Effector memory CD4-positive, alpha-beta T cell (primary cell): ENCODE measurements at regions not wholly inside any gene's neighbourhood (a gene's known extent, or its start where the extent isn't known, plus 50 kb on each side); places are given as distances from the start of the nearest gene placed in this dataset.

ENCODE experiments used
- DNase-seq, 3 donors: peaks; one replicate each; pipeline ENCODE4 v3.0.0-alpha.2; 2020
- H3K27ac ChIP-seq: 2 replicates; pipeline ENCODE4 v1.7.0; 2013; ENCODE audit warnings: mild to moderate bottlenecking, low read length, moderate library complexity; ENCODE audit not compliant: insufficient read depth, poor library complexity, severe bottlenecking
- H3K27me3 ChIP-seq: replicated peaks from 2 replicates; pipeline ENCODE4 v1.7.0; 2013; ENCODE audit warnings: mild to moderate bottlenecking, low read length; ENCODE audit not compliant: insufficient read depth, control insufficient read depth, poor library complexity, severe bottlenecking
- H3K36me3 ChIP-seq: 2 replicates; pipeline ENCODE4 v1.7.0; 2013; ENCODE audit warnings: mild to moderate bottlenecking, low read length, moderate library complexity; ENCODE audit not compliant: control insufficient read depth, insufficient read depth
- H3K4me1 ChIP-seq: 2 replicates; pipeline ENCODE4 v1.7.0; 2013; ENCODE audit warnings: low read length, mild to moderate bottlenecking; ENCODE audit not compliant: control insufficient read depth, insufficient read depth, poor library complexity, severe bottlenecking
- H3K4me3 ChIP-seq: 2 replicates; pipeline ENCODE4 v1.7.0; 2013; ENCODE audit warnings: low read length, low read depth, mild to moderate bottlenecking; ENCODE audit not compliant: insufficient read depth, poor library complexity, severe bottlenecking
- H3K9me3 ChIP-seq: 2 replicates; pipeline ENCODE4 v1.7.0; 2013; ENCODE audit warnings: mild to moderate bottlenecking, low read length, moderate library complexity; ENCODE audit not compliant: control insufficient read depth

GRCh38 chr2:30366199-30366691 is 80.8 kb upstream of the LCLAT1 start:
- H3K9me3 ChIP-seq: no peaks in the 10 kb centered on the region
- H3K4me1 ChIP-seq: peaks cover 12% of the 10 kb centered on the region
- no peaks in the 10 kb centered on the region for H3K27me3 ChIP-seq
- H3K27ac ChIP-seq: no peak overlapping the region
- no peak for DNase-seq
- H3K36me3 ChIP-seq: no peaks in the 10 kb centered on the region
- no peak overlapping the region for H3K4me3 ChIP-seq

GRCh38 chr2:30367232-30368070 is 79.6 kb upstream of the LCLAT1 start:
- no peak for DNase-seq
- peaks cover under 1% of the 10 kb centered on the region for H3K4me1 ChIP-seq

GRCh38 chr2:30368258-30368657 is 78.8 kb upstream of the LCLAT1 start:
- no peak overlapping the region for H3K4me3 ChIP-seq
- no peak overlapping the region for H3K27ac ChIP-seq
- H3K27me3 ChIP-seq: no peaks in the 10 kb centered on the region
- no peaks in the 10 kb centered on the region for H3K36me3 ChIP-seq
- no peaks in the 10 kb centered on the region for H3K4me1 ChIP-seq
- no peak for DNase-seq
- H3K9me3 ChIP-seq: no peaks in the 10 kb centered on the region

More at GRCh38 chr2:30367232-30368070, 79.6 kb upstream of the LCLAT1 start:
- Histone ChIP-seq H3K4me3 (no peak overlapping the region), H3K9me3 (no peaks in the 10 kb centered on the region), H3K27me3 (no peaks in the 10 kb centered on the region), H3K27ac (no peak overlapping the region), H3K36me3 (no peaks in the 10 kb centered on the region)

GRCh38 chr2:30371028-30371689 is 75.9 kb upstream of the LCLAT1 start:
- no peaks in the 10 kb centered on the region for H3K27me3 ChIP-seq
- H3K9me3 ChIP-seq: no peaks in the 10 kb centered on the region
- DNase-seq: no peak
- H3K36me3 ChIP-seq: no peaks in the 10 kb centered on the region
- no peak overlapping the region for H3K4me3 ChIP-seq
- no peak overlapping the region for H3K27ac ChIP-seq
- no peaks in the 10 kb centered on the region for H3K4me1 ChIP-seq

GRCh38 chr2:30371772-30372373 is 75.2 kb upstream of the LCLAT1 start:
- no peak overlapping the region for H3K4me3 ChIP-seq
- H3K36me3 ChIP-seq: no peaks in the 10 kb centered on the region
- no peak overlapping the region for H3K27ac ChIP-seq
- H3K4me1 ChIP-seq: no peaks in the 10 kb centered on the region
- no peak for DNase-seq
- no peaks in the 10 kb centered on the region for H3K27me3 ChIP-seq
- no peaks in the 10 kb centered on the region for H3K9me3 ChIP-seq

GRCh38 chr2:30372826-30373225 is 74.2 kb upstream of the LCLAT1 start:
- no peak for DNase-seq
- Histone ChIP-seq H3K4me3 (no peak overlapping the region), H3K9me3 (no peaks in the 10 kb centered on the region), H3K27ac (no peak overlapping the region), H3K4me1 (no peaks in the 10 kb centered on the region), H3K36me3 (no peaks in the 10 kb centered on the region), H3K27me3 (no peaks in the 10 kb centered on the region)

- DNase-seq: no peak
- no peaks in the 10 kb centered on the region for H3K9me3 ChIP-seq
- no peak overlapping the region for H3K4me3 ChIP-seq
- H3K36me3 ChIP-seq: no peaks in the 10 kb centered on the region
- H3K4me1 ChIP-seq: no peaks in the 10 kb centered on the region
- no peaks in the 10 kb centered on the region for H3K27me3 ChIP-seq
- H3K27ac ChIP-seq: no peak overlapping the region
These were observed 73.2 kb upstream of the LCLAT1 start for GRCh38 chr2:30373881-30374302.

DNA sequence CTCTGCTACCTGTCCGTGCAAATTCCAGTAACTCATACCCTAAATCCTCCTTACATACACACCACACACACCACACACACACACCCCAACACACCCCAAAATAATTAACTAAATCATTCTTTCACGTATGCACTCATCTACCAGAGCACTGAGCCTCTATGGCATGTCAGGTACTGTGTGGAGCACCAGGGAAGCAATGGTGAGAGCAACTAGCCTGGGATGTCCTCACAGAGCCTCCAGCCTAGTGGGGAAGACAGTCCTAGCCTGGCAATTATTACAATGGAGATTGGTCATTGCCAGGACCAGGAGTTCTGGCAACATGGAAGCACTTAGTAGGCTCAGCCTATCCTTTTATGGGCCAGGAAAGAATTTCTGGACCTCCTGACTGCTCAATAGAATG is 72.7 kb upstream of the LCLAT1 start:
- no peak for DNase-seq
- Histone ChIP-seq H3K27me3 (no peaks in the 10 kb centered on the region), H3K9me3 (no peaks in the 10 kb centered on the region), H3K27ac (no peak overlapping the region), H3K36me3 (no peaks in the 10 kb centered on the region), H3K4me1 (no peaks in the 10 kb centered on the region), H3K4me3 (no peak overlapping the region)

DNA sequence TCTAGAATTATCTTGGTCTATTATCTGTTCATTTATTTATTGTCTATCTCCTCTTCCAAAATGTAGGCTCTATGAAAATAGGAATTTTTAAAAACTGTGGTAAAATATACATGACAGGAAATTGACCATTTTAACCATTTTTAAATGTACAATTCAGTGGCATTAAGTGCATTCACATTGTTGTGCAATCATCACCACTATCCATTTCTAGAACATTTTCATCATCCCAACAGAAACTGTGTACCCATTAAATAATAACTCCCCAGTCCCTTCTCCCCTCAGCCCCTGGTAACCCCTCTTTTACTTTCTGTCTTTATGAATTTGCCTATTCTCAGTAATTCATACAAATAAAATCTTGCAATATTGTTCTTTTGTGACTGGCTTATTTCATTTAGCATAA is 71.1 kb upstream of the LCLAT1 start:
- H3K27me3 ChIP-seq: no peaks in the 10 kb centered on the region
- H3K36me3 ChIP-seq: no peaks in the 10 kb centered on the region
- no peak overlapping the region for H3K4me3 ChIP-seq
- H3K27ac ChIP-seq: no peak overlapping the region
- no peak for DNase-seq
- no peaks in the 10 kb centered on the region for H3K4me1 ChIP-seq
- H3K9me3 ChIP-seq: no peaks in the 10 kb centered on the region

DNA sequence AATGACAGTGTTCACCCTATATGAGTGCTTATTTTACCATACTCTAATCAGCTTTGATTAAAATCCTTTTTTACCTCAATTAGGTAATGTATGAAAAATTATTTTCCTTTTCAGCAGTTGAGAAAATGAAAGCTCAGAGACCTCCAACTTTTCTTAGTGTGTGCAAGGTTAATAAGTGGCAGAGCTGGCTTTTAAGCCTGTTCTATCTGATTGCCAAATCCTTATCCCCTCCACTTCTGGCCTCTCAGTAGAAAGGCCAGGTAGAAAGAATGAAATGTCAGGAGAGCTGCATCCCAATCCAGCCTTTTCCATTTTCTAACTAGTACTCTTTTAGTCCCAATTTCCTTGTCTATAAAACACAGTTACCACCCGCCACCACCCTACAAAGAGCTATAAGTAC is 67.6 kb upstream of the LCLAT1 start:
- H3K4me3 ChIP-seq: no peak overlapping the region
- no peak overlapping the region for H3K27ac ChIP-seq
- H3K9me3 ChIP-seq: no peaks in the 10 kb centered on the region
- no peaks in the 10 kb centered on the region for H3K36me3 ChIP-seq
- H3K4me1 ChIP-seq: no peaks in the 10 kb centered on the region
- no peaks in the 10 kb centered on the region for H3K27me3 ChIP-seq
- no peak for DNase-seq
